Osteocyte (in vitro differentiated cells): ENCODE measurements at regions not wholly inside any gene's neighbourhood (a gene's known extent, or its start where the extent isn't known, plus 50 kb on each side); places are given as distances from the start of the nearest gene placed in this dataset.

Experiments used
- DNase-seq: peaks from one replicate; pipeline ENCODE4 v3.0.0; 2021; ENCODE audit warnings: mixed read lengths; ENCODE audit not compliant: unreplicated experiment; ENCODE audit errors: extremely low spot score
- H3K27ac Mint-ChIP-seq: one replicate; pipeline ENCODE4 v1.8.0; 2021; ENCODE audit warnings: mild to moderate bottlenecking, mixed read lengths; ENCODE audit not compliant: unreplicated experiment
- H3K27me3 Mint-ChIP-seq: one replicate; pipeline ENCODE4 v1.8.0; 2021; ENCODE audit warnings: mixed read lengths; ENCODE audit not compliant: unreplicated experiment
- H3K36me3 Mint-ChIP-seq: one replicate; pipeline ENCODE4 v1.8.0; 2021; ENCODE audit warnings: mixed read lengths; ENCODE audit not compliant: unreplicated experiment
- H3K4me1 Mint-ChIP-seq: one replicate; pipeline ENCODE4 v1.8.0; 2021; ENCODE audit warnings: mixed read lengths; ENCODE audit not compliant: unreplicated experiment
- H3K4me3 Mint-ChIP-seq: one replicate; pipeline ENCODE4 v1.8.0; 2021; ENCODE audit warnings: mild to moderate bottlenecking, moderate library complexity, mixed read lengths; ENCODE audit not compliant: unreplicated experiment
- H3K9me3 Mint-ChIP-seq: one replicate; pipeline ENCODE4 v1.8.0; 2021; ENCODE audit warnings: mixed read lengths; ENCODE audit not compliant: unreplicated experiment
- TF ChIP-seq, protein P1 (sequence below): fragments of 200-600 bp; sonication (generic); IDR thresholded peaks from 2 replicates; pipeline ENCODE4 v1.5.0; 2021; ENCODE audit warnings: antibody characterized with exemption, mild to moderate bottlenecking, moderate library complexity

DNA sequence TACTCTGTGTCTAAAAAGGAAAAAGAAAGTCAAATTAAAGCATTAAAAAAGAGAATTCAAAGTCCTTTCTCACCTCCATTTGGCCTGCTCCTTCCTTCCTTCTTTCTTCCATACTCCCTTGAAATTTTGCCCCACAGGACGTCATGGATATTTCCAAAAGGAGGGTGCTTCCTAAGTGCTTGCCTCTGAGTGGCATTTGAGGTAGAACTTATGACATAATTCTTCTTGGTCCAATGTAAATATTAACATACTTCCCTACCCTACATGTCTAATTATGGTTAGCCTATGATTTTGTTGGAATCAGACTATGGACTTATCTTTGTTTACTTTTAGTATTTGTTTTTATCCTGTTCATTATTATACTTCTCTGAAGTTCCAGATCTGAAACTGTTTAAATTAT is 132.3 kb downstream of the PFDN4 start:
- Mint-ChIP-seq H3K36me3 (no peaks in the 10 kb centered on the region), H3K9me3 (no peaks in the 10 kb centered on the region), H3K27me3 (no peaks in the 10 kb centered on the region), H3K4me1 (peaks cover 35% of the 10 kb centered on the region), H3K27ac (peak overlapping the region; percentile 71), H3K4me3 (peak overlapping the region; percentile 23)
- TF ChIP-seq, protein P1, sequence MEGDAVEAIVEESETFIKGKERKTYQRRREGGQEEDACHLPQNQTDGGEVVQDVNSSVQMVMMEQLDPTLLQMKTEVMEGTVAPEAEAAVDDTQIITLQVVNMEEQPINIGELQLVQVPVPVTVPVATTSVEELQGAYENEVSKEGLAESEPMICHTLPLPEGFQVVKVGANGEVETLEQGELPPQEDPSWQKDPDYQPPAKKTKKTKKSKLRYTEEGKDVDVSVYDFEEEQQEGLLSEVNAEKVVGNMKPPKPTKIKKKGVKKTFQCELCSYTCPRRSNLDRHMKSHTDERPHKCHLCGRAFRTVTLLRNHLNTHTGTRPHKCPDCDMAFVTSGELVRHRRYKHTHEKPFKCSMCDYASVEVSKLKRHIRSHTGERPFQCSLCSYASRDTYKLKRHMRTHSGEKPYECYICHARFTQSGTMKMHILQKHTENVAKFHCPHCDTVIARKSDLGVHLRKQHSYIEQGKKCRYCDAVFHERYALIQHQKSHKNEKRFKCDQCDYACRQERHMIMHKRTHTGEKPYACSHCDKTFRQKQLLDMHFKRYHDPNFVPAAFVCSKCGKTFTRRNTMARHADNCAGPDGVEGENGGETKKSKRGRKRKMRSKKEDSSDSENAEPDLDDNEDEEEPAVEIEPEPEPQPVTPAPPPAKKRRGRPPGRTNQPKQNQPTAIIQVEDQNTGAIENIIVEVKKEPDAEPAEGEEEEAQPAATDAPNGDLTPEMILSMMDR = no peak
- no peak for DNase-seq

DNA sequence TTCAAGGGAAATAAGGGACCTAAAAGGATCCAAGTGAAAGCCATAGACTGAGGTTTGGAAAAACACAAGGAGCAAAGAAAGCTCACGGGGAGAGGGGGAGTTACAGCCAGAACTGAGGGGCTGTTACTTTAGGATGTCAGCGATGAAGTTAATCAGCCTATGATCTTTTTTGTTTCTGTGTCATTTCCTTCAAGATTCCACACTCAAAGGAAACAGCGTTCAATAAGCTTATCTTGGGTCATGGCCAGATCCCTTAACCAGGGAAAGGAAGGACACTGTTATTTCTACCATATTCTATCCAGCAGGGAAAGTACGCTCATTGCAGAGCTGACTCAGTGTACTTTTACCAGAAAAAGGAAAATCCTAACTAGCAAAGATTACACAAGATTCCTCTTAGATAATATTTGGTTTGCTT is 132.8 kb downstream of the PFDN4 start:
- no peaks in the 10 kb centered on the region for H3K36me3 Mint-ChIP-seq
- H3K4me1 Mint-ChIP-seq = peaks cover 40% of the 10 kb centered on the region
- peak overlapping the region; percentile 71 for H3K27ac Mint-ChIP-seq
- peak overlapping the region; percentile 23 for H3K4me3 Mint-ChIP-seq
- H3K9me3 Mint-ChIP-seq = no peaks in the 10 kb centered on the region
- no peaks in the 10 kb centered on the region for H3K27me3 Mint-ChIP-seq
- no peak for DNase-seq
- TF ChIP-seq, protein P1 = no peak

DNA sequence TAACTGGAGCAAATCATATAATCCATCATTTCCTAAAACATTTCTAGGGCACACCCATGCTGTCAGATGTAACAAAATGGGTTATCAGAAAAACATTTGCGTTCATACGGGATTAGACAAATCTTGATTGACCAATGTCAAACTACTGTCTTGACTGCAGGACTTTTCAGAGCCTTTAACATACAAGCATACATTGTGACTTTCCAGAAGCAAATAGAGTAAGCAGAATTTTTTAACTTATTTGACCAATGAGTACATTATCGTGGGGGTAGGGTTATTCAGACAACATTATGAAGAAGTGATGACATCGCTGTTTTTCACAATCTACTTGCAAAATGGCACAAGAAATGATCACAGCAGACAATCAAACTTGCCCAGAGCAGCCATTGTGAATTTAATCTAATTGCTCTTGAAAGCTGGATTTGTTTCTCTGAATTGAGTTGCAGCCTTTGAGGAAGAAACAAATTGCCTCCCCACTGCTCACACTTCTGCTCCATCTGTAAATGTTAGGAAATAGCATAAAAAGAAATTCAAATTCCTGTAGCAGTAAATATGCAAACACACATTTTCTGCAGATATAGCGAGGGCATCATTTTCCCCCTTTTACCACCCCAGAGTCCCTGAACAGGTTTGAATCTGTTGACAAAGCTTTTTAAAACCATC is 133.0 kb upstream of the DOK5 start:
- H3K4me1 Mint-ChIP-seq = peaks cover 55% of the 10 kb centered on the region
- H3K27me3 Mint-ChIP-seq = no peaks in the 10 kb centered on the region
- no peaks in the 10 kb centered on the region for H3K36me3 Mint-ChIP-seq
- H3K9me3 Mint-ChIP-seq = no peaks in the 10 kb centered on the region
- DNase-seq = no peak
- H3K27ac Mint-ChIP-seq = no peak overlapping the region
- TF ChIP-seq, protein P1 = no peak
- no peak overlapping the region for H3K4me3 Mint-ChIP-seq

DNA sequence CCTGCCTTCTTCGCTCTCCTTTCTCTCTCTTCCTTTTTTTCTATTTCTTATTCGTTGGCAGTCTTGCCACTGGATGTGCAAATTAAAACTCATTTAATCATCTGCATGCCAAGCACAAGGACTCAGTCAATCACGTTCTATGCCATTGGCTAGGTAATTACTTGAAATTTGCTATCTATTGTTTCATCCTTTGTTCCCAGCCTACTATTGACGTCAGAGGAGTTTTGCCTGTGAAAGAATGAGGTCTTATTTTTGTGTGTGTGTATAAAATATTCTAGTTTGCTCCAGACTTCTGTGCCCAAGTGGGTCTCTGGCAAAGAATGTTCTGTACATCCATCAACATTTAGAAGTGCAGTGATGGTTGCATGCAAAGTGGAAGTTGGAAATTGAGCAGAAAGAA is 132.3 kb upstream of the DOK5 start:
- H3K27ac Mint-ChIP-seq = no peak overlapping the region
- no peak for DNase-seq
- no peak overlapping the region for H3K4me3 Mint-ChIP-seq
- H3K36me3 Mint-ChIP-seq = no peaks in the 10 kb centered on the region
- no peaks in the 10 kb centered on the region for H3K9me3 Mint-ChIP-seq
- H3K27me3 Mint-ChIP-seq = no peaks in the 10 kb centered on the region
- H3K4me1 Mint-ChIP-seq = peaks cover 55% of the 10 kb centered on the region
- TF ChIP-seq, protein P1 = no peak

DNA sequence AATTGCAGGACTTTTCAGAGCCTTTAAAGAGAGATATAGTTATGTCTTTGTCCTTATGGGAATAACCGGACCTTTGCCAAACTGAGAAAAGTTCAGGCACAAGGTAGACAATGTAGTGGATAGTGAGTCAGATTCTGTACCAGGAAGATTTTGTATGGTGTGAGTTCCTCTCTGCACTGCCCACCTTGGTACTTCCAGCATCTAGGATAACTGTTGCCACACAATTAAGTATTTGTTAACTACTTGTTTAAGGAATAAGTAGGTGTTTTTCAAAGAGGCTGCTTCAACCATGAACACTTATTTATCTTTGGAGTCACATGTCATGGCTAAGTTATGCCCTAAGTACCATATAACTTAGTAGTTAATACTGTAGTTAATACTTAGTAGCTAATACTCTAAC is 131.8 kb upstream of the DOK5 start:
- Mint-ChIP-seq H3K27me3 (no peaks in the 10 kb centered on the region), H3K4me3 (no peak overlapping the region), H3K36me3 (no peaks in the 10 kb centered on the region), H3K27ac (no peak overlapping the region), H3K9me3 (no peaks in the 10 kb centered on the region), H3K4me1 (peaks cover 55% of the 10 kb centered on the region)
- TF ChIP-seq, protein P1 = no peak
- DNase-seq = no peak
